ENCODE measurements at regions not wholly inside any gene's neighbourhood (a gene's known extent, or its start where the extent isn't known, plus 50 kb on each side); places are given as distances from the start of the nearest gene placed in this dataset.

DNA sequence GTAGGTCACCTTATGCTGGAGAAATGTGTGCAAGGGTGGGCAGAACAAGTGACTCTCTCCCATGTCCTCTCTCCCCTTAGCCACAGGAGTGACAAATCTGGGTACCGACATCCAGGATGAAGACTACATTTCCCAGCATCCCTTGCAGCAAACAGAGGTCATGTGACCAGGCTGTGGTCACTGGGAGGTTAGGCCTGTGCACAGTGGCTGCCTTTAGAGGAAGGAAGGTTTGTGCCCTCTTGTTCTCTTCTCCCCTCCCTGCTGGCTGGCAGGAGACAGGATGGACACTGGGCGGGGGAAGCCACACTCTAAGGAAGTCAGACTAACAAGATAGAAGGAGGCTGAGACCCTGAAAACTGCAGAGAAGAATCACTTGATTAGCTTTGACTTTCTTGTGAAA is 360.2 kb downstream of the PREX1 start:
- DNase-seq (ENCODE audit: low read depth, low spot score), result no peak
- H3K4me3 ChIP-seq (ENCODE audit: low read depth, low read length), result no peak overlapping the region
- TF ChIP-seq, protein P1, sequence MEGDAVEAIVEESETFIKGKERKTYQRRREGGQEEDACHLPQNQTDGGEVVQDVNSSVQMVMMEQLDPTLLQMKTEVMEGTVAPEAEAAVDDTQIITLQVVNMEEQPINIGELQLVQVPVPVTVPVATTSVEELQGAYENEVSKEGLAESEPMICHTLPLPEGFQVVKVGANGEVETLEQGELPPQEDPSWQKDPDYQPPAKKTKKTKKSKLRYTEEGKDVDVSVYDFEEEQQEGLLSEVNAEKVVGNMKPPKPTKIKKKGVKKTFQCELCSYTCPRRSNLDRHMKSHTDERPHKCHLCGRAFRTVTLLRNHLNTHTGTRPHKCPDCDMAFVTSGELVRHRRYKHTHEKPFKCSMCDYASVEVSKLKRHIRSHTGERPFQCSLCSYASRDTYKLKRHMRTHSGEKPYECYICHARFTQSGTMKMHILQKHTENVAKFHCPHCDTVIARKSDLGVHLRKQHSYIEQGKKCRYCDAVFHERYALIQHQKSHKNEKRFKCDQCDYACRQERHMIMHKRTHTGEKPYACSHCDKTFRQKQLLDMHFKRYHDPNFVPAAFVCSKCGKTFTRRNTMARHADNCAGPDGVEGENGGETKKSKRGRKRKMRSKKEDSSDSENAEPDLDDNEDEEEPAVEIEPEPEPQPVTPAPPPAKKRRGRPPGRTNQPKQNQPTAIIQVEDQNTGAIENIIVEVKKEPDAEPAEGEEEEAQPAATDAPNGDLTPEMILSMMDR (IDR thresholded peaks at IDR 0.05; ENCODE audit: low read depth, low read length), result no peak
- in situ Hi-C loops (cut with HindIII; ENCODE audit: low sequenced_read_pairs), result no loop called here

DNA sequence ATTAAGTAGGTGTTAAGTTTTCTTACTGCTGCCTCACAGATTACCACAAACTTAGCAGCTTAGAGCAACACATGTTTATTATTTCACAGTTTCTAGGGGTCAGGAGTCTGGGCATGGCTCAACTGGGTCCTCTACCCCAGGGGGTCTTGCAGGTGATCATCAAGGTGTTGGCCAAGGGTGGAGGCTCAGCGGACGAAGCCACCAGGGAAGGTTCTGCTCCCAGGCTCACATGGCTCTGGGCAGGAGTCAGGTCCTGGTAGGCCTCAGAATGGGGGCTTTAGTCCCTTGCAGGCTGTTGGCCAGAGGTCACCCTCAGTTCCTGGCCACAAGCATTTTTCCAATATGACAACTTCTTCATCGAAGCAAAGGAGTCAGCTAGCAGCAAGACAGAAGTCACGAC is 362.5 kb downstream of the PREX1 start:
- in situ Hi-C loops (cut with HindIII; ENCODE audit: low sequenced_read_pairs), result no loop called here
- TF ChIP-seq, protein P1 (IDR thresholded peaks at IDR 0.05; ENCODE audit: low read depth, low read length), result no peak
- DNase-seq (ENCODE audit: low read depth, low spot score), result no peak
- H3K4me3 ChIP-seq (ENCODE audit: low read depth, low read length), result no peak overlapping the region

DNA sequence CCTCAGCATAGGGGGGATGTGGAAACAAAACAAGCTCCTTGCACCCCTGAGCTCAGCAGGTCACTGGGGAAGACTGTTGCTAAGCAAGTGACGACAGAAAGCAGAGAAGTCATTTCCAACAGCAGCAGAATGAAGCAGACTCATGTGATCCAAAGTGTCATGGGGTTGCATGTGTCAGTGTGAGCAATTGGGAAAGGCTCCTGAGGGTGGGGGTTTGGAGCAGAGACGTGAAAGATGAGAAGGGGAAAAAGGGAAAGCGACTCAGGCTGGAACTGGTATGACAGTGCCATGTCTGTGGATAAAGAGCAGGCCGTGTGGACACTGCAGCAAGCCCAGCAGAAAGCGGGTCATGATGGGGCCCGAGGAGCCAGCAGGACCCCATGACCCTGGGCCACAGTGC is 363.9 kb downstream of the PREX1 start:
- TF ChIP-seq, protein P1 (IDR thresholded peaks at IDR 0.05; ENCODE audit: low read depth, low read length), result no peak
- H3K4me3 ChIP-seq (ENCODE audit: low read depth, low read length), result no peak overlapping the region
- DNase-seq (ENCODE audit: low read depth, low spot score), result no peak
- in situ Hi-C loops (cut with HindIII; ENCODE audit: low sequenced_read_pairs), result no loop called here

DNA sequence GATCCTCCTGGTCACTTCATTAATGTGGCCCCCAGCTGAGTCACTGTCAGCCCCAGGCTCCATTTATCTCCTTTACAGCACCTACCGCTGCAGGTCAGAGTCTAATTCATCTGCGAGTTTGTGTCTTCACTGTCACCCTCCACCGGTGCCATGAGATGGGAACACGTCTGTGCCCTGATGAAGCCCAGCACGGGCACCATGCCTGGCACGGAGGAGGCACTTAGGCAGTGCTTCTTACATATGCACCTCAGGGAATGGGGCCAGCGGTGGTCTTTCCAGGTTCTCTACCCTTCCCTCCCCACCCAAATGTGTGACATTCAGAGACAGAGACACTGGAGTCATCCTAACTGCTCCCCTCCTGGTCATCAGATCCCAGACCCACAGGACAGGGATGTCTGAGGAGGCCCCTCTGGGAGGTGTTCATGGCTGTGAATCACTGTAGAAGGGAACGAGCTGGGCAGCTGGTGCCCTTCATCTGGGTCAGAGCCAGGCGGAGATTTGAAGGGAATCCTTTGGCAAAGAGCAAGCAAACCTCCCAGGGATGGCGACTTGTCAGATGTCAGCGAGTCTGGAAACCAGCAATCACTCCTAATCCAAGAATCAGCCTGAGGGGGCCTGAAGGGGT is 364.6 kb downstream of the PREX1 start:
- DNase-seq (ENCODE audit: low read depth, low spot score), result no peak
- no peak overlapping the region for H3K4me3 ChIP-seq (ENCODE audit: low read depth, low read length)
- in situ Hi-C loops (cut with HindIII; ENCODE audit: low sequenced_read_pairs), result no loop called here
- TF ChIP-seq, protein P1 (IDR thresholded peaks at IDR 0.05; ENCODE audit: low read depth, low read length), result no peak

DNA sequence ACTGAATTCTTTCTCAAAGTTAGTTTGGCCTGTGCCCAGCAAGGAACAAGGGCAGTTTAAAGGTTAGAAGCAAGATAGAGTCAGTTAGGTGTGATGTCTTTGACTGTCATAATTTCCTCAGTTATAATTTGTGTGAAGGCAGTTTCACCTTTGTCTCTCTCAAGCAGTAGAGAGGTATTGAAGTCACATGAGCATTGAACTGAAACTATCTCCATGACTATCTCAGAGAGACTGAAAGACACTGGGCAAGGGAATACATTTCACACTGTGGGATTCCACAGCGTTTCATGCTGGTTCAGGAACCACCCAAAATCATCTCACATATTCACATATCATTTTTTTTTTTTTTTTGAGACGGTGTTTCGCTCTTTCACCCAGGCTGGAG is 366.1 kb downstream of the PREX1 start:
- TF ChIP-seq, protein P1 (IDR thresholded peaks at IDR 0.05; ENCODE audit: low read depth, low read length), result no peak
- in situ Hi-C loops (cut with HindIII; ENCODE audit: low sequenced_read_pairs), result no loop called here
- H3K4me3 ChIP-seq (ENCODE audit: low read depth, low read length), result no peak overlapping the region
- no peak for DNase-seq (ENCODE audit: low read depth, low spot score)

DNA sequence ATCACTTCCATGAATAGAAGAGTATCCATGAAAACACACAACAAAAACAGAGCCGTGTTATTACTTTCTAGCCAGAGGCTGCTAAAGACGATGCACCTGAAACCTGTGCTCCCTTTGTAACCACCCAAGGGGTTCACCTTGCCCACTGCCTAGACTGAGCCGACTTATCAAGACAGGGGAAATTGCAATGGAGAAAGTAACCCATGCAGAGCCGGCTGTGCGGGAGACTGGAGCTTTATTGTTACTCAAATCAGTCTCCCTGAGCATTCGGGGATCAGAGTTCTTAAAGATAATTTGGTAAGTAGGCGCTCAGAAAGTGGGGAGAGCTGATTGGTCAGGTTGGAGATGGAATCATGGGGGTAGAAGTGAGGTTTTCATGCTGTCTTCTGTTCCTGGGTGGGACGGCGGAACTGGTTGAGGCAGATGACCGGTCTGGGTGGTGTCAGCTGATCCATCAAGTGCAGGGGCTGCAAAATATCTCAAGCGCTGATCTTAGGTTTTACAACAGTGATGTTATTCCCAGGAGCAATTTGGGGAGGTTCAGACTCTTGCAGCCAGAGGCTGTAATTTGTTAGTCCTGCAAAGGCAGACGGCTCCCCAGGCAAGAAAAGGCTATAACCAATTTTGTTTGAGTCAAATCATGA is 366.6 kb downstream of the PREX1 start:
- no peak overlapping the region for H3K4me3 ChIP-seq (ENCODE audit: low read depth, low read length)
- DNase-seq (ENCODE audit: low read depth, low spot score), result no peak
- in situ Hi-C loops (cut with HindIII; ENCODE audit: low sequenced_read_pairs), result no loop called here
- TF ChIP-seq, protein P1 (IDR thresholded peaks at IDR 0.05; ENCODE audit: low read depth, low read length), result no peak
